AG10803 (cell line): ENCODE measurements at regions not wholly inside any gene's neighbourhood (a gene's known extent, or its start where the extent isn't known, plus 50 kb on each side); places are given as distances from the start of the nearest gene placed in this dataset.
A peak's percentile ranks its signal among the peaks of the same experiment; 100 is the strongest.

ENCODE experiments used
- DNase-seq: peaks from one replicate; pipeline ENCODE4 v3.0.0; 2010; ENCODE audit warnings: low read depth
- H3K4me3 ChIP-seq: 2 replicates; pipeline ENCODE4 v1.5.1; 2011; ENCODE audit warnings: mild to moderate bottlenecking, low read length, control low read depth
- TF ChIP-seq, protein P1 (sequence below): conservative IDR thresholded peaks from 2 replicates; pipeline ENCODE4 v1.5.1; 2011; ENCODE audit warnings: mild to moderate bottlenecking, low read length, control low read depth, inconsistent platforms

DNA sequence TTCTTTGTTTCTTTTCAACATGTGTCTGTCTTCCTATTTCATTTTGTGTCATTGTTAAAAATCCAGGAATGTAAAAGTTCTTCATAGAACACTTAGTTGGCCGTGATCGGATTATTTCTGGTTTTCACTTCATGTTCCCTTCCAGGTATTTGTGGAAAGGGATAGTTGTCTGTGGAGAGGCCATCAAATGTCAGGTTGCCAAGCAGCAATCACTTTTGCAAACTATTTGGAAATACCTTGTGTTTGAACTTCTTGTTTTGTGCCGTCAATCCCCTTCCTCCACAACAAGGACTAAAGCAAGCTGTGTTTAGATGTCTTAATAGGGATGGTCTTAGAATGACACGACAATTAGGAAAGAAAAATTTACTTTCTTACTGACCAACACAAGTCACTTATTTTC is 116.9 kb upstream of the MPDZ start:
- DNase-seq = no peak
- no peak overlapping the region for H3K4me3 ChIP-seq
- TF ChIP-seq, protein P1, sequence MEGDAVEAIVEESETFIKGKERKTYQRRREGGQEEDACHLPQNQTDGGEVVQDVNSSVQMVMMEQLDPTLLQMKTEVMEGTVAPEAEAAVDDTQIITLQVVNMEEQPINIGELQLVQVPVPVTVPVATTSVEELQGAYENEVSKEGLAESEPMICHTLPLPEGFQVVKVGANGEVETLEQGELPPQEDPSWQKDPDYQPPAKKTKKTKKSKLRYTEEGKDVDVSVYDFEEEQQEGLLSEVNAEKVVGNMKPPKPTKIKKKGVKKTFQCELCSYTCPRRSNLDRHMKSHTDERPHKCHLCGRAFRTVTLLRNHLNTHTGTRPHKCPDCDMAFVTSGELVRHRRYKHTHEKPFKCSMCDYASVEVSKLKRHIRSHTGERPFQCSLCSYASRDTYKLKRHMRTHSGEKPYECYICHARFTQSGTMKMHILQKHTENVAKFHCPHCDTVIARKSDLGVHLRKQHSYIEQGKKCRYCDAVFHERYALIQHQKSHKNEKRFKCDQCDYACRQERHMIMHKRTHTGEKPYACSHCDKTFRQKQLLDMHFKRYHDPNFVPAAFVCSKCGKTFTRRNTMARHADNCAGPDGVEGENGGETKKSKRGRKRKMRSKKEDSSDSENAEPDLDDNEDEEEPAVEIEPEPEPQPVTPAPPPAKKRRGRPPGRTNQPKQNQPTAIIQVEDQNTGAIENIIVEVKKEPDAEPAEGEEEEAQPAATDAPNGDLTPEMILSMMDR = no peak

DNA sequence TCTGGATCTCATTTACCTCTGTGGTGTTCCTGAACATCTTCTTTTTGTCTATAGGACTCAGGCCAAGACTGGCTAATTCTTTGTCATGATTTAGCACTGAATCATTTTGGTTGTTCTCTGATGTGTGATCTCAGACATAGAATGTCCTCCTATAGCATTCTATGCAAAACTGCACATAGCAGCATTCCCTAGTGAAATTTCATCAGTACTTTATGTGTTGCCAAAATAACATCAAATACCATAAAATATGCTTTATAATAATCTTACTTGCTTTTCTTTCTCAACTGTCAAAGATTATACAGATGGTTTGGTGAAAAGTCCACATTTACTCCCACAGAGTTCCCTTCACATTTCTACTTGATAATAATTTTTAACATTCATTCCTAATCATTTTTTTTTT is 115.7 kb upstream of the MPDZ start:
- no peak overlapping the region for H3K4me3 ChIP-seq
- TF ChIP-seq, protein P1 = no peak
- no peak for DNase-seq

DNA sequence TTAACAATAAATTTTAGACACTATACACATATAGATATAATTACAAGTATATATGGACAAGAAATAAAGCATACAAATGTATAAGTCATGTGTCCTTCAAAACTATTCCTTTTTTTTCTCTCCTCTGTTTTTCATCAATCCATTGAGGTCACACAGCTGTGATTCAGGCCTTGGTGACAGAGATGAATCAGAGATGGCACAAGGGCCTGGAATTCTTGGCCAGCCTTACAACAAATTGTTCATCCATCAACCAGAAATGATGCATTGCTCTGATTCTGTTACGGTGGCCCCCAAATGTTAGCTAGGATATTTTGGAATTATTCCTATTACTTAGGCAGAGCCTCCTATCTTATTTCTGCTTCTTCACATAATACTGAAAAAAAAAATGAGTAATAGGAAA is 108.7 kb upstream of the MPDZ start:
- H3K4me3 ChIP-seq = no peak overlapping the region
- peak; percentile 88 for DNase-seq
- TF ChIP-seq, protein P1 = no peak

DNA sequence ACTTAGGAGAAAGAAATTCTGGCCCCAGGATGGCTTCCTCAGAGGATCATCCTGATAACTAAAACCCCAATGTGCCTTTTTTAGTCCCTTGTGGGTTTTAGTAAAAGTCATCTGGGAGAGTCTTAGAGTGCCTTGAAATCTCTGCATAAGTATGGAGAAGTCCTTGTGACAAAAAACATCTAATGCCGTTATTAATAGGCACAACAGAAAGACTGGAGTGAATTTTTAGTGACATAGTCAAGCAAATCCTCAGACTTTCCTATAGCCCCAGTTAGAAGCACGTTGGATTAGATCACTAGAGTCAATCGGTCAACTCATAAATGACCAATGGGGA is 108.2 kb upstream of the MPDZ start:
- peak; percentile 22 for DNase-seq
- TF ChIP-seq, protein P1 = no peak
- H3K4me3 ChIP-seq = no peak overlapping the region

DNA sequence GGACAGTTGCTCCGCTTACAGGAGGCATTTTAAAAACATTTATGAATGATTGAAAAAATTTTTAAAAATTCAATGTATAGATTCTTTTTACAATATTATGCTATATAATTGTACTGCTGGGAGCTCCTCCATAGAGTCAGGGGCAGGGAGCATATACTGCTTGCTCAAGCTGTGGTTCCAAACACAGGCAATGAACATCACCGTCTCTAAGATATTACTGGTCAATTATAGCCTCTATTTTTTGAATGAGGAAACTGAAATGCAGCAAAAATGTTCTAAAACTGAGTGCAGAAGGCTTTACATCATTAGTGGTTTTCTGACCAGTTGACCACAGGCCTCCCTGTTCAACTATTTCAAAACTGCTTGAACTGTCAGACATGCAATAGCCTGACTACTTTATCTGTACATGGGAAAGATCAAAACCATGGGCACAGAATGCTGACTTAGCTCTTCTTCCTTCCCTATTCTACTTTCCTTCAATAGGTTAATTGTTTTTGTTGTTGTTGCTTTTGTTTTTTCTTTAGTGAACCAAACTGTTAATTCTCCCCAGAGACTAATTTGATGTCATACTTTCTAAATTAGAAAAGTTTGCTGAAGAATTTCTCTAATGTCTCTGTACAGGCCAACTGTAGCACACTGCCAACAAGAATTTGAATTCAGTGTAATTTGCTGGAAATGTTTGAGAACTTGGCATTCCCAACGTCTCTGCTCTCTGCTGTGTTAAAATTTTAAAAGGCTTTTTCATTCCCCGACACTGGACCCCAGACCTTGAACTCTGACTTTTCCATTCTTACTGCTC is 107.6 kb upstream of the MPDZ start:
- DNase-seq = peak; percentile 95
- no peak overlapping the region for H3K4me3 ChIP-seq
- TF ChIP-seq, protein P1 = no peak

DNA sequence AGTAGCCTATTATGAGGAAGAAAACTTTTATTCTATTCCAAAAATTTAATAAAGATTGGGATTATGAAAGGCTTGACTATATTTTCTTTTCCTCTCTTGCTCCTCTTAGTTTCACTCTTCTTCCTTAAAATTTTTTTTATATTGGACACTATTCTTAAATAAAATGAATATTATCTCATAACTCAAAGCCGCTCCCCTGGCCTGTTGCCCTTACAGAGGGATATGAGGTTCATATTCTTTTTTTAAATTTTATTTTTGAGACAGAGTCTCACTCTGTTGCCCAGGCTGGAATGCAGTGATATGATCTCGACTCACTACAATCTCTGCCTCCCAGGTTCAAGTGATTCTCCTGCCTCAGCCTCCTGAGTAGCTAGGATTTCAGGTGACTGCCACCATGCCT is 106.8 kb upstream of the MPDZ start:
- TF ChIP-seq, protein P1 = no peak
- H3K4me3 ChIP-seq = no peak overlapping the region
- DNase-seq = no peak

DNA sequence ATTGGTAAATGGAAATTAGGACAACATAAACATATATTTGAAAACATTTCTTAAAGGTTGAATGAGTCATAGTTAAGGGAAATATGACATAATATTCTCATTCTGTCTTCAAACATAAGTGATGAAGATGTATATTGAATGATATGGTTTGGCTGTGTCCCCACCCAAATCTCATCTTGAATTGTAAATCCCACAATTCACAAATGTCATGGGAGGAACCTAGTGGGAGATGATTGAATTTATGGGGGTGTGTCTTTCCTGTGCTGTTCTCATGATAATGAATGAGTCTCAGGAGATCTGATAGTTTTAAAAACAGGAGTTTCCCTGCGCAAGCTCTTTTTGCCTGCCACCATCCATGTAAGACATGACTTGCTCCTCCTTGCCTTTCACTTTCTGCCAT is 104.4 kb upstream of the MPDZ start:
- H3K4me3 ChIP-seq = no peak overlapping the region
- TF ChIP-seq, protein P1 = no peak
- no peak for DNase-seq
